ENCODE measurements at regions not wholly inside any gene's neighbourhood (a gene's known extent, or its start where the extent isn't known, plus 50 kb on each side); places are given as distances from the start of the nearest gene placed in this dataset.
A peak's percentile ranks its signal among the peaks of the same experiment; 100 is the strongest.

DNA sequence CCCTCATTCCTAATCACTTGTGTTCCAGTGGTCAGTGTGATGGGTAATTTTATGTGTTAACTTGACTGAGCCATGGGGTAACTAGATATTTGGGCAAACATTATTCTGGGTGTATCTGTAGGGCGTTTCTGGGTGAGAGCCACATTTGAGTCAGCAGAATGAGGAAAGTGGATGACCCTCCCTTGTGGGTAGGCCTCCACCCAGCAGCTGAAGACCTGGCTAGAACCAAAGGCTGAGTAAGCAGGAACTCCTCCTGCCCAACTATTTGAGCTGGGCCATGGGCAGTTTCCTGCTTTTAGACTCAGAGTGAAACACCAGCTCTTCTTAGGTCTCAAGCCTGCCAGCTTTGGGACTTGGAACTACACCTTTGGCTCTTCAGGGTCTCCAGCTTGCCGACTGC lies 141.8 kb downstream of the ACKR3 start:
- CTCF ChIA-PET: interaction anchor here (0.6 to 1.3 kb wide), 3 partner anchors 29 to 962 kb away, joined by 3 read pairs; no protein-coding TSS in a partner anchor
- H3K4me1 Mint-ChIP-seq (ENCODE audit: insufficient read depth, unreplicated experiment): peaks cover 26% of the 10 kb centered on the region
- peaks cover 9% of the 10 kb centered on the region for H3K36me3 Mint-ChIP-seq (ENCODE audit: insufficient read depth, unreplicated experiment)

DNA sequence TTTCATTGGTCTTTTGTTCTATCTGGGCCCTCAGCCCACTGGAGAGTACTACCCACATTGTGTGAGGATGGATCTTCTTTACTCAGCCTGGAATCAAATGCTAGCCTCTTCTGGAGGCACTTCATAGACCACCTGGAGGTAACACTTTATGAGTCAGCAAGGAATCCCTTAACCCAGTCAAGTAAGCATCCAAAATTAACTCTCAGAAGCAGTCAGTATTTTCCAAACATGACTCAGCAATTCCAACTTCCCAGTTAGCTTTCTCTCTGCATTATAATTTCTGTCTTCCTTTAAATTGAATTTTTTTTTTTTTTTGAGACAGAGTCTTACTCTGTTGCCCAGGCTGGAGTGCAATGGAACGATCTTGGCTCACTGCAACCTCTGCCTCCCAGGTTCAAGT lies 142.7 kb downstream of the ACKR3 start:
- BruUV-seq (replicated peaks): no TSS peak

More for the DNA sequence above, 141.8 kb downstream of the ACKR3 start:
- intact Hi-C loops (cut with micrococcal nuclease): loop anchor here (10.0 kb wide), 1 partner anchor 163 kb away; no protein-coding TSS in a partner anchor
- H3K27me3 Mint-ChIP-seq (ENCODE audit: insufficient read depth, unreplicated experiment): no peaks in the 10 kb centered on the region
- POLR2A ChIA-PET: interaction anchor here (0.7 to 2.4 kb wide), 10 partner anchors 20 to 198 kb away, joined by 3 to 7 read pairs (median 4); no protein-coding TSS in a partner anchor
- BruUV-seq (replicated peaks): no TSS peak
- H3K9me3 Mint-ChIP-seq (ENCODE audit: unreplicated experiment): no peaks in the 10 kb centered on the region
- H3K4me3 Mint-ChIP-seq (ENCODE audit: unreplicated experiment): no peak overlapping the region
- H3K27ac Mint-ChIP-seq (ENCODE audit: low read depth, unreplicated experiment): no peak overlapping the region
- DNase-seq (ENCODE audit: unreplicated experiment): peak; percentile 42
- TF ChIP-seq, protein P1, sequence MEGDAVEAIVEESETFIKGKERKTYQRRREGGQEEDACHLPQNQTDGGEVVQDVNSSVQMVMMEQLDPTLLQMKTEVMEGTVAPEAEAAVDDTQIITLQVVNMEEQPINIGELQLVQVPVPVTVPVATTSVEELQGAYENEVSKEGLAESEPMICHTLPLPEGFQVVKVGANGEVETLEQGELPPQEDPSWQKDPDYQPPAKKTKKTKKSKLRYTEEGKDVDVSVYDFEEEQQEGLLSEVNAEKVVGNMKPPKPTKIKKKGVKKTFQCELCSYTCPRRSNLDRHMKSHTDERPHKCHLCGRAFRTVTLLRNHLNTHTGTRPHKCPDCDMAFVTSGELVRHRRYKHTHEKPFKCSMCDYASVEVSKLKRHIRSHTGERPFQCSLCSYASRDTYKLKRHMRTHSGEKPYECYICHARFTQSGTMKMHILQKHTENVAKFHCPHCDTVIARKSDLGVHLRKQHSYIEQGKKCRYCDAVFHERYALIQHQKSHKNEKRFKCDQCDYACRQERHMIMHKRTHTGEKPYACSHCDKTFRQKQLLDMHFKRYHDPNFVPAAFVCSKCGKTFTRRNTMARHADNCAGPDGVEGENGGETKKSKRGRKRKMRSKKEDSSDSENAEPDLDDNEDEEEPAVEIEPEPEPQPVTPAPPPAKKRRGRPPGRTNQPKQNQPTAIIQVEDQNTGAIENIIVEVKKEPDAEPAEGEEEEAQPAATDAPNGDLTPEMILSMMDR (IDR thresholded peaks at IDR 0.05; ENCODE audit: unreplicated experiment): no peak

DNA sequence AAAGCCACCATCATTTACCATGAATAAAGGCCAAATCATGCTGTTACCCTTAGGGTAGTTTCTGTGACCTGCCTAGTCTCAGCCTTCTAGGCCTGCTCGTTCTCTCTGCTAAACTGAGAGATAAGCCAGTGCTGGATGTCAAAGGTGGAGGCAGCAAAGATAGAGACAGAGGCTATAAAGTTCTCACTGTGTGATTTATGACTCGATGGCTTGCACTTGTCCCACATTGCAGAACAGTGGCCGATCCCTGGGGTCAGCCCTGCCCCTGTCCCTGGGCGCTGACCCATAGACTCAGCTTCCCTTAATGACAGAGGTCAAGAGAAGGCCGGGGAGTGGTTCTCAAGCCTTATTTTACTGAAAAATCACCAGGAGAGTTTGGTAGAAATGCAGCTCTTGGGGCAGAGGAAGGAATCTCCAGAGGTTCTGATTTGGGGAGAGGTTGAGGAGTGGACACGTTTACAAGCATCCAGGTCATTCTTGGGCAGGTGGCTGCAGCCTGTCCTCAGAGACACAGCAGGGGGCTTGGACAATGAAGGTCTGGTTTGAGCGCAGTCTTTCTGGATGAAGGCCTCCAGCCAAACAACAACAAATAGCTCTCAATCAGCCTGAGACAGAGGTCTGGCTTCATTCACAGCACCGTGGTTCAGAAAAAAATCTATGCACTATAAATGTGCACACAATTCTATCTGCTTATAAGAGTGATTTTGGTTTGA lies 143.5 kb downstream of the ACKR3 start:
- no peaks in the 10 kb centered on the region for H3K27me3 Mint-ChIP-seq (ENCODE audit: insufficient read depth, unreplicated experiment)
- H3K4me3 Mint-ChIP-seq (ENCODE audit: unreplicated experiment): no peak overlapping the region
- H3K9me3 Mint-ChIP-seq (ENCODE audit: unreplicated experiment): no peaks in the 10 kb centered on the region
- DNase-seq (ENCODE audit: unreplicated experiment): no peak
- ChIA-PET POLR2A (interaction anchor here (0.7 to 2.4 kb wide), 3 partner anchors 19 to 33 kb away, joined by 3 to 7 read pairs (median 3); no protein-coding TSS in a partner anchor), CTCF (no interaction called here)
- H3K27ac Mint-ChIP-seq (ENCODE audit: low read depth, unreplicated experiment): peak overlapping the region; percentile 19
- BruUV-seq (replicated peaks): no TSS peak
- H3K36me3 Mint-ChIP-seq (ENCODE audit: insufficient read depth, unreplicated experiment): peaks cover 5% of the 10 kb centered on the region
- intact Hi-C loops (cut with micrococcal nuclease): loop anchor here (10.0 kb wide), 1 partner anchor 162 kb away; no protein-coding TSS in a partner anchor
- H3K4me1 Mint-ChIP-seq (ENCODE audit: insufficient read depth, unreplicated experiment): peaks cover 32% of the 10 kb centered on the region
- TF ChIP-seq, protein P1 (IDR thresholded peaks at IDR 0.05; ENCODE audit: unreplicated experiment): no peak

More for the DNA sequence above, 142.7 kb downstream of the ACKR3 start:
- Mint-ChIP-seq H3K27ac (ENCODE audit: low read depth, unreplicated experiment) (no peak overlapping the region), H3K27me3 (ENCODE audit: insufficient read depth, unreplicated experiment) (no peaks in the 10 kb centered on the region), H3K9me3 (ENCODE audit: unreplicated experiment) (no peaks in the 10 kb centered on the region), H3K36me3 (ENCODE audit: insufficient read depth, unreplicated experiment) (peaks cover 5% of the 10 kb centered on the region), H3K4me1 (ENCODE audit: insufficient read depth, unreplicated experiment) (peaks cover 26% of the 10 kb centered on the region), H3K4me3 (ENCODE audit: unreplicated experiment) (no peak overlapping the region)
- TF ChIP-seq, protein P1 (IDR thresholded peaks at IDR 0.05; ENCODE audit: unreplicated experiment): no peak
- DNase-seq (ENCODE audit: unreplicated experiment): peak; percentile 11
- ChIA-PET CTCF (no interaction called here), POLR2A (interaction anchor here (1.1 to 2.4 kb wide), 5 partner anchors 22 to 159 kb away, joined by 3 to 7 read pairs (median 4); no protein-coding TSS in a partner anchor)
- intact Hi-C loops (cut with micrococcal nuclease): loop anchor here (10.0 kb wide), 1 partner anchor 162 kb away; no protein-coding TSS in a partner anchor

DNA sequence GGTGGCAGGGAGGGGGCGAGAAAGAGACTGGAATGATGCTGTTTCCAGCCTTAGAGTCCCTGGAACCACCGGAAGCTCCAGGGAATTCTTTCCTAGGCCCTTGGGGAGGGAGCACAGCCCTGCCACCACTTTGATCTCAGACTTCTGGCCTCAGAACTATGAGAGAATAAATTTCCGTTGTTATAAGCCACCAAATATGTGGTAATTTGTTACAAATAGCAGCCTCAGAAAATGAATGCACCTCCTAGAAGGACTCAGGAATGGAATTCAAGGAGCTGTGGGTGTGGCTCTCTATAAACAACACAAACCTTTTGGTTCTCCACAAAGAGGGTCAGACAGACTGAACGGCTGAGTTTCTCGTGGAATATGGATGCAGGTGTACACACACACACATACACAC lies 144.5 kb downstream of the ACKR3 start:
- Mint-ChIP-seq H3K9me3 (ENCODE audit: unreplicated experiment) (no peaks in the 10 kb centered on the region), H3K4me3 (ENCODE audit: unreplicated experiment) (no peak overlapping the region), H3K4me1 (ENCODE audit: insufficient read depth, unreplicated experiment) (peaks cover 33% of the 10 kb centered on the region), H3K36me3 (ENCODE audit: insufficient read depth, unreplicated experiment) (peaks cover 5% of the 10 kb centered on the region), H3K27ac (ENCODE audit: low read depth, unreplicated experiment) (peak overlapping the region; percentile 19), H3K27me3 (ENCODE audit: insufficient read depth, unreplicated experiment) (no peaks in the 10 kb centered on the region)
- ChIA-PET POLR2A (interaction anchor here (1.3 kb wide), 1 partner anchor 31 kb away, joined by 3 read pairs; no protein-coding TSS in a partner anchor), CTCF (no interaction called here)
- no TSS peak for BruUV-seq (replicated peaks)
- intact Hi-C loops (cut with micrococcal nuclease): loop anchor here (10.0 kb wide), 1 partner anchor 161 kb away; no protein-coding TSS in a partner anchor
- DNase-seq (ENCODE audit: unreplicated experiment): no peak
- TF ChIP-seq, protein P1 (IDR thresholded peaks at IDR 0.05; ENCODE audit: unreplicated experiment): no peak

All from MCF 10A (cell line).